ENCODE measurements at regions not wholly inside any gene's neighbourhood (a gene's known extent, or its start where the extent isn't known, plus 50 kb on each side); places are given as distances from the start of the nearest gene placed in this dataset.

GRCh38 chr2:126790987-126791780 is 107.5 kb upstream of the TEX51 start:
- DNase-seq (ENCODE audit: low read depth) = no peak
- no peak overlapping the region for H3K4me3 ChIP-seq (ENCODE audit: low read depth, low read length)
- TF ChIP-seq CTCF (IDR thresholded peaks at IDR 0.05; ENCODE audit: control insufficient read depth, extremely low read depth, insufficient read depth) = no peak

GRCh38 chr2:126792186-126792585 is 106.5 kb upstream of the TEX51 start:
- TF ChIP-seq CTCF (IDR thresholded peaks at IDR 0.05; ENCODE audit: control insufficient read depth, extremely low read depth, insufficient read depth) = no peak
- no peak for DNase-seq (ENCODE audit: low read depth)
- no peak overlapping the region for H3K4me3 ChIP-seq (ENCODE audit: low read depth, low read length)

- no peak for DNase-seq (ENCODE audit: low read depth)
- H3K4me3 ChIP-seq (ENCODE audit: low read depth, low read length) = no peak overlapping the region
- no peak for TF ChIP-seq CTCF (IDR thresholded peaks at IDR 0.05; ENCODE audit: control insufficient read depth, extremely low read depth, insufficient read depth)
Observed at GRCh38 chr2:126792993-126793392, 105.7 kb upstream of the TEX51 start.

- H3K4me3 ChIP-seq (ENCODE audit: low read depth, low read length) = no peak overlapping the region
- no peak for DNase-seq (ENCODE audit: low read depth)
- peak; percentile 38 for TF ChIP-seq CTCF (IDR thresholded peaks at IDR 0.05; ENCODE audit: control insufficient read depth, extremely low read depth, insufficient read depth)
Observed at GRCh38 chr2:126793885-126794613, 104.6 kb upstream of the TEX51 start.

- DNase-seq (ENCODE audit: low read depth) = no peak
- no peak overlapping the region for H3K4me3 ChIP-seq (ENCODE audit: low read depth, low read length)
- no peak for TF ChIP-seq CTCF (IDR thresholded peaks at IDR 0.05; ENCODE audit: control insufficient read depth, extremely low read depth, insufficient read depth)
Observed at GRCh38 chr2:126795656-126796055, 103.0 kb upstream of the TEX51 start.

- TF ChIP-seq CTCF (IDR thresholded peaks at IDR 0.05; ENCODE audit: control insufficient read depth, extremely low read depth, insufficient read depth) = no peak
- H3K4me3 ChIP-seq (ENCODE audit: low read depth, low read length) = no peak overlapping the region
- no peak for DNase-seq (ENCODE audit: low read depth)
Observed at GRCh38 chr2:126796931-126797621, 101.6 kb upstream of the TEX51 start.
